K562 (cell line): ENCODE measurements at regions not wholly inside any gene's neighbourhood (a gene's known extent, or its start where the extent isn't known, plus 50 kb on each side); places are given as distances from the start of the nearest gene placed in this dataset.
"Not testable (repeated sequence)": the region's sequence is repeated elsewhere in the genome, so short reads cannot be mapped to it uniquely, and the experiment has no call there.

Experiments used
- ATAC-seq: fragments of 200-7000 bp; cut with Tn5 transposase; 3 replicates; pipeline ENCODE4 v1.9.1; 2020; ENCODE audit warnings: moderate library complexity
- BruUV-seq: library from RNA; stranded (reverse); fragments of 400-500 nt; replicated peaks from 2 replicates; lab custom pipeline; 2021; lab: Mats Ljungman, UMichigan
- CTCF ChIA-PET: fragments of 300-600 bp; formaldehyde crosslinking; extraction: SDS; loops from one replicate; lab custom pipeline; 2021; ENCODE audit warnings: low intra/inter-chr PET ratio; lab: Yijun Ruan, JAX
- POLR2A ChIA-PET: fragments of 300-600, 350-650 bp; sonication (Branson Sonifier 250); formaldehyde crosslinking; extraction: SDS; loops from one replicate; lab custom pipeline; 2021; ENCODE audit warnings: antibody characterized with exemption, inconsistent platforms; lab: Yijun Ruan, JAX
- DNase-seq, 4 experiments: peaks; one replicate each; pipeline versions ENCODE4 v3.0.0 to v3.0.0-alpha.2; 2011 to 2018; ENCODE audit warnings: low spot score in 3 of 4, mixed read lengths in 3 of 4; ENCODE audit errors: extremely low read depth in 1 of 4
- FAIRE-seq: peaks from 2 replicates; lab custom pipeline; 2011; peaks lifted over from hg19 to GRCh38; lab: Jason Lieb, UNC
- H2AFZ ChIP-seq: 2 replicates; pipeline ENCODE4 v1.6.0; 2011; ENCODE audit warnings: low read depth, low read length, control low read depth, inconsistent platforms
- H3K27ac ChIP-seq: fragments of 200-600 bp; 3 replicates; pipeline ENCODE4 v1.8.0; 2011; ENCODE audit warnings: low read depth, mild to moderate bottlenecking, control low read depth, inconsistent platforms, low read length, moderate library complexity, mixed read lengths; ENCODE audit errors: extremely low read depth
- H3K27me3 ChIP-seq, 2 experiments: fragments of 300-600 bp in 1 of 2; 2 replicates in 1 of 2; 3 replicates in 1 of 2; pipeline versions ENCODE4 v1.6.0 to v1.8.0; 2011; ENCODE audit warnings: inconsistent platforms in 2 of 2, low read length in 2 of 2, mild to moderate bottlenecking in 1 of 2, mixed read lengths in 1 of 2, moderate library complexity in 1 of 2; ENCODE audit not compliant: control insufficient read depth in 2 of 2, insufficient read depth in 2 of 2
- H3K36me3 ChIP-seq: fragments of 300-600 bp; 3 replicates; pipeline ENCODE4 v1.8.0; 2011; ENCODE audit warnings: mild to moderate bottlenecking, low read length, inconsistent platforms; ENCODE audit not compliant: control insufficient read depth, insufficient read depth
- H3K4me1 ChIP-seq, 2 experiments: fragments of 200-600 bp in 1 of 2; replicated peaks in 1 of 2; 2 replicates in 1 of 2; 3 replicates in 1 of 2; pipeline versions ENCODE4 v1.5.1 to v1.8.0; 2011; ENCODE audit warnings: inconsistent platforms in 2 of 2, low read length in 2 of 2, mild to moderate bottlenecking in 1 of 2, mixed read lengths in 1 of 2, moderate library complexity in 1 of 2; ENCODE audit not compliant: control insufficient read depth in 2 of 2, insufficient read depth in 2 of 2
- H3K4me2 ChIP-seq: 2 replicates; pipeline ENCODE4 v1.6.1; 2011; ENCODE audit warnings: low read length, control low read depth, inconsistent platforms, mixed read lengths; ENCODE audit not compliant: insufficient read depth
- H3K4me3 ChIP-seq: fragments of 200-600 bp; sonication (generic), shearing (Covaris generic); 2 replicates; pipeline ENCODE4 v1.5.1; 2016; ENCODE audit warnings: control low read depth, inconsistent platforms
- H3K79me2 ChIP-seq: fragments of 200-600 bp; 3 replicates; pipeline ENCODE4 v1.8.0; 2011; ENCODE audit warnings: low read length, inconsistent platforms; ENCODE audit not compliant: control insufficient read depth, insufficient read depth
- H3K9ac ChIP-seq, 2 experiments: 2 replicates each; pipeline versions ENCODE4 v1.6.0 to v1.6.1; 2011; ENCODE audit warnings: low read depth in 2 of 2, low read length in 2 of 2, control low read depth in 1 of 2, inconsistent platforms in 1 of 2, mild to moderate bottlenecking in 1 of 2, mixed read lengths in 1 of 2; ENCODE audit not compliant: insufficient read depth in 1 of 2
- H3K9me1 ChIP-seq: one replicate; pipeline ENCODE4 v1.6.0; 2011; ENCODE audit warnings: inconsistent platforms, mild to moderate bottlenecking, low read length, moderate library complexity; ENCODE audit not compliant: control insufficient read depth, insufficient read depth
- H3K9me3 ChIP-seq: replicated peaks from 2 replicates; pipeline ENCODE4 v1.5.1; 2011; ENCODE audit warnings: low read depth, low read length, inconsistent platforms; ENCODE audit not compliant: control insufficient read depth, insufficient read depth
- H4K20me1 ChIP-seq: replicated peaks from 2 replicates; pipeline ENCODE4 v1.6.1; 2011; ENCODE audit warnings: low read length, inconsistent platforms, mixed read lengths; ENCODE audit not compliant: control insufficient read depth, insufficient read depth
- JUNB ChIP-seq: fragments of 450-650 bp; formaldehyde crosslinking; conservative IDR thresholded peaks from 2 replicates; pipeline ENCODE4 v1.4.0; 2020; ENCODE audit warnings: mild to moderate bottlenecking
- NR3C1 ChIP-seq: sonication (generic); formaldehyde crosslinking; IDR thresholded peaks from 2 replicates; pipeline ENCODE4 v1.8.1; 2022; ENCODE audit warnings: missing genetic modification reagents
- PHB ChIP-seq: fragments of 250-450 bp; sonication (Bioruptor Pico); IDR thresholded peaks from 2 replicates; pipeline ENCODE4 v1.5.0; 2021
- SMAD2 ChIP-seq: fragments of 150-350 bp; IDR thresholded peaks from 2 replicates; pipeline ENCODE4 v1.6.1; 2014; ENCODE audit warnings: low read depth, mild to moderate bottlenecking, low read length
- SRSF1 ChIP-seq: fragments of 200-400 bp; formaldehyde crosslinking; IDR thresholded peaks from 2 replicates; pipeline ENCODE4 v1.6.1; 2017; ENCODE audit warnings: mild to moderate bottlenecking, low read depth, low read length, moderate library complexity
- ZNF324 ChIP-seq: fragments of 250-450 bp; sonication (Bioruptor Pico); IDR thresholded peaks from 2 replicates; pipeline ENCODE4 v1.4.0; 2020; ENCODE audit warnings: mild to moderate bottlenecking
- ZNF436 ChIP-seq: fragments of 250-450, 450-650 bp; sonication (Bioruptor Pico); formaldehyde crosslinking; IDR thresholded peaks from 2 replicates; pipeline ENCODE4 v1.7.0; 2020; ENCODE audit warnings: mild to moderate bottlenecking
- WGBS: fragments of 100-300 bp; shearing (Covaris generic); methylation state at CpG from one replicate; pipeline ENCODE4 v1.1.6; 2016; ENCODE audit warnings: low coverage, mixed read lengths; ENCODE audit not compliant: insufficient coverage; ENCODE audit errors: missing lambda C conversion rate; 5-methylcytosine and 5-hydroxymethylcytosine counted together
- in situ Hi-C: fragments of 300-500 bp; cut with MboI; formaldehyde crosslinking; loops from 4 replicates; pipeline ENCODE4 v1.15.0; 2018; ENCODE audit warnings: inconsistent platforms, mixed read lengths
- intact Hi-C: fragments of 100-400 bp; cut with micrococcal nuclease; formaldehyde crosslinking; loops from 2 replicates; pipeline ENCODE4 v1.14.2; 2022
- TF ChIP-seq, protein P1 (sequence below): fragments of 250-450 bp; sonication (Bioruptor Pico); IDR thresholded peaks from 2 replicates; pipeline ENCODE4 v1.9.0; 2021; ENCODE audit warnings: mild to moderate bottlenecking
- TF ChIP-seq, protein P2 (sequence below): fragments of 250-450 bp; sonication (Bioruptor Pico); IDR thresholded peaks from 2 replicates; pipeline ENCODE4 v1.8.0; 2022; ENCODE audit warnings: inconsistent platforms
- TF ChIP-seq, protein P3 (sequence below), 2 experiments: fragments of 450-650 bp; conservative IDR thresholded peaks; 2 replicates each; pipeline ENCODE4 v1.6.1; 2017; ENCODE audit warnings: mild to moderate bottlenecking in 2 of 2, moderate library complexity in 2 of 2

DNA sequence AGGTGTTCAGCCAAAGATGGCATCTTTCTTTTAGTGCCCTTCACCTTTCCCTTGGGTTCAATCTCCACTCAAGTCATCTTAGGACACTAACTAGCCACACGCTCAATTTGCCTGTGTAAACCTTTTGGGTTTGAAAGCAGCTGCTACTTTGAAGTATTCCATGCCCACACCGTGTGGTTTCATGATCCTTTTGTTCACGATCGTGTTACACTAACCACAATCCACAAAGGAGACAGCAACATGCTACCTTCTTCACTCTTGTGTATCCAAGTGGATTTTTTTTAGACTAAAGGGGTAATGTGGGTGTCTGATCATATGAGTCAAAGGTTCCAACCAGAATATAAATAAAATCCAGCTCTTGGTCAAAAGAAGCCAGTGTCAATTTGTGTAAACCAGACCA, 122.7 kb upstream of the FAR2 start:
- DNase-seq (no peak), ATAC-seq (no peak), FAIRE-seq (no peak)
- no peak overlapping the region for H3K4me2 ChIP-seq
- TF ChIP-seq, protein P1, sequence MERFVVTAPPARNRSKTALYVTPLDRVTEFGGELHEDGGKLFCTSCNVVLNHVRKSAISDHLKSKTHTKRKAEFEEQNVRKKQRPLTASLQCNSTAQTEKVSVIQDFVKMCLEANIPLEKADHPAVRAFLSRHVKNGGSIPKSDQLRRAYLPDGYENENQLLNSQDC (CRISPR knock-in tag), result no peak
- TF ChIP-seq ZNF436 (CRISPR knock-in tag), result no peak
- TF ChIP-seq, protein P2, sequence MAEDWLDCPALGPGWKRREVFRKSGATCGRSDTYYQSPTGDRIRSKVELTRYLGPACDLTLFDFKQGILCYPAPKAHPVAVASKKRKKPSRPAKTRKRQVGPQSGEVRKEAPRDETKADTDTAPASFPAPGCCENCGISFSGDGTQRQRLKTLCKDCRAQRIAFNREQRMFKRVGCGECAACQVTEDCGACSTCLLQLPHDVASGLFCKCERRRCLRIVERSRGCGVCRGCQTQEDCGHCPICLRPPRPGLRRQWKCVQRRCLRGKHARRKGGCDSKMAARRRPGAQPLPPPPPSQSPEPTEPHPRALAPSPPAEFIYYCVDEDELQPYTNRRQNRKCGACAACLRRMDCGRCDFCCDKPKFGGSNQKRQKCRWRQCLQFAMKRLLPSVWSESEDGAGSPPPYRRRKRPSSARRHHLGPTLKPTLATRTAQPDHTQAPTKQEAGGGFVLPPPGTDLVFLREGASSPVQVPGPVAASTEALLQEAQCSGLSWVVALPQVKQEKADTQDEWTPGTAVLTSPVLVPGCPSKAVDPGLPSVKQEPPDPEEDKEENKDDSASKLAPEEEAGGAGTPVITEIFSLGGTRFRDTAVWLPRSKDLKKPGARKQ (CRISPR knock-in tag), result no peak
- no peak for TF ChIP-seq SMAD2
- TF ChIP-seq PHB (CRISPR knock-in tag), result no peak
- TF ChIP-seq ZNF324 (CRISPR knock-in tag), result no peak
- TF ChIP-seq SRSF1, result no peak
- TF ChIP-seq JUNB, result no peak
- TF ChIP-seq, protein P3, sequence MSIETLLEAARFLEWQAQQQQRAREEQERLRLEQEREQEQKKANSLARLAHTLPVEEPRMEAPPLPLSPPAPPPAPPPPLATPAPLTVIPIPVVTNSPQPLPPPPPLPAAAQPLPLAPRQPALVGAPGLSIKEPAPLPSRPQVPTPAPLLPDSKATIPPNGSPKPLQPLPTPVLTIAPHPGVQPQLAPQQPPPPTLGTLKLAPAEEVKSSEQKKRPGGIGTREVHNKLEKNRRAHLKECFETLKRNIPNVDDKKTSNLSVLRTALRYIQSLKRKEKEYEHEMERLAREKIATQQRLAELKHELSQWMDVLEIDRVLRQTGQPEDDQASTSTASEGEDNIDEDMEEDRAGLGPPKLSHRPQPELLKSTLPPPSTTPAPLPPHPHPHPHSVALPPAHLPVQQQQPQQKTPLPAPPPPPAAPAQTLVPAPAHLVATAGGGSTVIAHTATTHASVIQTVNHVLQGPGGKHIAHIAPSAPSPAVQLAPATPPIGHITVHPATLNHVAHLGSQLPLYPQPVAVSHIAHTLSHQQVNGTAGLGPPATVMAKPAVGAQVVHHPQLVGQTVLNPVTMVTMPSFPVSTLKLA (conservative IDR thresholded peaks at IDR 0.05), result no peak
- no peak for TF ChIP-seq NR3C1 (CRISPR knock-in tag)
- ChIA-PET CTCF (no interaction called here), POLR2A (interaction anchor here (0.6 kb wide), 1 partner anchor 33 kb away, joined by 4 read pairs; no protein-coding TSS in a partner anchor)
- no TSS peak for BruUV-seq
- no peaks in the 10 kb centered on the region for H3K36me3 ChIP-seq
- no peaks in the 10 kb centered on the region for H3K9me3 ChIP-seq
- 2% methylated on average over 4 of the region's 4 CpGs for WGBS
- H3K9ac ChIP-seq, result no peak overlapping the region
- no peaks in the 10 kb centered on the region for H3K27me3 ChIP-seq
- H3K4me3 ChIP-seq, result no peak overlapping the region
- H2AFZ ChIP-seq, result no peak overlapping the region
- in situ Hi-C loops (no loop called here), intact Hi-C loops (no loop called here)
- no peaks in the 10 kb centered on the region for H4K20me1 ChIP-seq
- no peaks in the 10 kb centered on the region for H3K9me1 ChIP-seq
- H3K79me2 ChIP-seq, result no peaks in the 10 kb centered on the region
- H3K4me1 ChIP-seq, result no peaks in the 10 kb centered on the region
- H3K27ac ChIP-seq, result no peak overlapping the region

DNA sequence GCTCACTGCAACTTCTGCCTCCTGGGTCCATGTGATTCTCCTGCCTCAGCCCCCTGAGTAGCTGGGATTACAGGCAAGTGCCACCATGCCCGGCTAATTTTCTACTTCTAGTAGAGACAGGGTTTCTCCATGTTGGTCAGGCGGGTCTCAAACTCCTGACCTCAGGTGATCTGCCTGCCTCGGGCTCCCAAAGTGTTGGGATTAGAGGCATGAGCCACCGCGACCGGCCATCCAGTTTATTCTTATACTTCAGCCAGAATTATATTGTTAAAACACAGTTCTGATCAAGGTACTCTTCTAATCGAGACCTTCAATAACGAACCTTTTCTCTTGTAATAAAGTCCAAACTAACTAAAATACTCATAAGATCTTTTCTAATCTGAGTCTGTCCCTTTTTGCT, 119.6 kb upstream of the FAR2 start:
- intact Hi-C loops, BruUV-seq, CTCF ChIA-PET, H3K9ac ChIP-seq, H2AFZ ChIP-seq, ATAC-seq, in situ Hi-C loops, DNase-seq, H3K79me2 ChIP-seq, FAIRE-seq, H3K27me3 ChIP-seq, POLR2A ChIA-PET, H4K20me1 ChIP-seq, H3K9me3 ChIP-seq, H3K9me1 ChIP-seq, H3K4me1 ChIP-seq, H3K36me3 ChIP-seq, H3K4me2 ChIP-seq, H3K4me3 ChIP-seq, H3K27ac ChIP-seq: not testable (repeated sequence)
- WGBS, result 0% methylated on average over 8 of the region's 8 CpGs
